ENCODE measurements at regions not wholly inside any gene's neighbourhood (a gene's known extent, or its start where the extent isn't known, plus 50 kb on each side); places are given as distances from the start of the nearest gene placed in this dataset.

GRCh38 chr5:116695681-116696080 is 121.1 kb upstream of the SEMA6A start:
- no peaks in the 10 kb centered on the region for H3K36me3 Mint-ChIP-seq (ENCODE audit: low read depth)
- no peak for TF ChIP-seq CTCF (IDR thresholded peaks at IDR 0.05)
- no peaks in the 10 kb centered on the region for H3K9me3 Mint-ChIP-seq (ENCODE audit: low read depth)
- no peaks in the 10 kb centered on the region for H3K27me3 Mint-ChIP-seq (ENCODE audit: low read depth)
- no peak overlapping the region for H3K4me3 Mint-ChIP-seq (ENCODE audit: unreplicated experiment)
- H3K4me1 Mint-ChIP-seq (ENCODE audit: low read depth): peaks cover 12% of the 10 kb centered on the region
- no peak overlapping the region for H3K27ac Mint-ChIP-seq (ENCODE audit: unreplicated experiment)
- no peak for DNase-seq (ENCODE audit: low spot score)

- no peak overlapping the region for H3K27ac Mint-ChIP-seq (ENCODE audit: unreplicated experiment)
- no peaks in the 10 kb centered on the region for H3K36me3 Mint-ChIP-seq (ENCODE audit: low read depth)
- no peaks in the 10 kb centered on the region for H3K27me3 Mint-ChIP-seq (ENCODE audit: low read depth)
- peaks cover 3% of the 10 kb centered on the region for H3K4me1 Mint-ChIP-seq (ENCODE audit: low read depth)
- H3K4me3 Mint-ChIP-seq (ENCODE audit: unreplicated experiment): no peak overlapping the region
- no peak for DNase-seq (ENCODE audit: low spot score)
- TF ChIP-seq CTCF (IDR thresholded peaks at IDR 0.05): no peak
- H3K9me3 Mint-ChIP-seq (ENCODE audit: low read depth): no peaks in the 10 kb centered on the region
These were observed 111.8 kb upstream of the SEMA6A start for GRCh38 chr5:116686438-116686837.

- no peaks in the 10 kb centered on the region for H3K9me3 Mint-ChIP-seq (ENCODE audit: low read depth)
- no peak for TF ChIP-seq CTCF (IDR thresholded peaks at IDR 0.05)
- no peaks in the 10 kb centered on the region for H3K27me3 Mint-ChIP-seq (ENCODE audit: low read depth)
- no peak overlapping the region for H3K27ac Mint-ChIP-seq (ENCODE audit: unreplicated experiment)
- H3K4me3 Mint-ChIP-seq (ENCODE audit: unreplicated experiment): no peak overlapping the region
- peaks cover 7% of the 10 kb centered on the region for H3K4me1 Mint-ChIP-seq (ENCODE audit: low read depth)
- DNase-seq (ENCODE audit: low spot score): no peak
- H3K36me3 Mint-ChIP-seq (ENCODE audit: low read depth): no peaks in the 10 kb centered on the region
These were observed 111.3 kb upstream of the SEMA6A start for GRCh38 chr5:116685931-116686330.

- Mint-ChIP-seq H3K27ac (ENCODE audit: unreplicated experiment) (no peak overlapping the region), H3K9me3 (ENCODE audit: low read depth) (peaks cover 3% of the 10 kb centered on the region), H3K27me3 (ENCODE audit: low read depth) (no peaks in the 10 kb centered on the region), H3K36me3 (ENCODE audit: low read depth) (no peaks in the 10 kb centered on the region), H3K4me1 (ENCODE audit: low read depth) (peaks cover 15% of the 10 kb centered on the region), H3K4me3 (ENCODE audit: unreplicated experiment) (no peak overlapping the region)
- DNase-seq (ENCODE audit: low spot score): no peak
- TF ChIP-seq CTCF (IDR thresholded peaks at IDR 0.05): no peak
These were observed 110.4 kb upstream of the SEMA6A start for GRCh38 chr5:116685069-116685468.

- TF ChIP-seq CTCF (IDR thresholded peaks at IDR 0.05): no peak
- H3K4me1 Mint-ChIP-seq (ENCODE audit: low read depth): peaks cover 15% of the 10 kb centered on the region
- H3K4me3 Mint-ChIP-seq (ENCODE audit: unreplicated experiment): no peak overlapping the region
- no peaks in the 10 kb centered on the region for H3K36me3 Mint-ChIP-seq (ENCODE audit: low read depth)
- H3K9me3 Mint-ChIP-seq (ENCODE audit: low read depth): peaks cover 3% of the 10 kb centered on the region
- DNase-seq (ENCODE audit: low spot score): no peak
- H3K27ac Mint-ChIP-seq (ENCODE audit: unreplicated experiment): no peak overlapping the region
- H3K27me3 Mint-ChIP-seq (ENCODE audit: low read depth): no peaks in the 10 kb centered on the region
These were observed 106.9 kb upstream of the SEMA6A start for GRCh38 chr5:116681334-116682013.
